Hepatocyte (in vitro differentiated cells): ENCODE measurements at regions not wholly inside any gene's neighbourhood (a gene's known extent, or its start where the extent isn't known, plus 50 kb on each side); places are given as distances from the start of the nearest gene placed in this dataset.

Source experiments
- DNase-seq: peaks from one replicate; pipeline ENCODE4 v3.0.0-alpha.2; 2016; ENCODE audit warnings: low spot score
- H2AFZ ChIP-seq: fragments of 200-600 bp; sonication (generic); 2 replicates; pipeline ENCODE4 v1.6.0; 2016; ENCODE audit warnings: antibody characterized with exemption, mild to moderate bottlenecking
- H3K27ac ChIP-seq: fragments of 200-600 bp; sonication (generic); 2 replicates; pipeline ENCODE4 v1.5.1; 2016; ENCODE audit warnings: mild to moderate bottlenecking
- H3K27me3 ChIP-seq: fragments of 200-600 bp; sonication (generic); 2 replicates; pipeline ENCODE4 v1.6.1; 2016
- H3K36me3 ChIP-seq: fragments of 200-600 bp; sonication (generic); replicated peaks from 2 replicates; pipeline ENCODE4 v1.5.1; 2016; ENCODE audit warnings: low read depth; ENCODE audit not compliant: insufficient read depth
- H3K4me1 ChIP-seq: fragments of 200-600 bp; sonication (generic); 2 replicates; pipeline ENCODE4 v1.5.1; 2016; ENCODE audit warnings: mild to moderate bottlenecking, moderate library complexity; ENCODE audit not compliant: insufficient read depth
- H3K4me2 ChIP-seq: fragments of 200-600 bp; sonication (generic); 2 replicates; pipeline ENCODE4 v1.6.0; 2016
- H3K4me3 ChIP-seq: fragments of 200-600 bp; sonication (generic); 2 replicates; pipeline ENCODE4 v1.5.1; 2016; ENCODE audit warnings: mild to moderate bottlenecking
- H3K79me2 ChIP-seq: fragments of 200-600 bp; sonication (generic); 2 replicates; pipeline ENCODE4 v1.6.0; 2017; ENCODE audit warnings: mild to moderate bottlenecking
- H3K9me2 ChIP-seq: fragments of 200-600 bp; sonication (generic); replicated peaks from 2 replicates; pipeline ENCODE4 v1.6.0; 2017; ENCODE audit warnings: mild to moderate bottlenecking; ENCODE audit not compliant: insufficient read depth
- H3K9me3 ChIP-seq: fragments of 200-600 bp; sonication (generic); 2 replicates; pipeline ENCODE4 v1.5.1; 2016; ENCODE audit warnings: low read depth, mild to moderate bottlenecking
- H4K20me1 ChIP-seq: fragments of 200-600 bp; sonication (generic); 2 replicates; pipeline ENCODE4 v1.6.0; 2016; ENCODE audit warnings: mild to moderate bottlenecking; ENCODE audit not compliant: insufficient read depth, poor library complexity, severe bottlenecking
- EZH2 ChIP-seq: fragments of 200-600 bp; sonication (generic); IDR thresholded peaks from 2 replicates; pipeline ENCODE4 v1.6.1; 2016; ENCODE audit warnings: antibody characterized with exemption, mild to moderate bottlenecking, borderline replicate concordance
- EZH2phosphoT487 ChIP-seq: fragments of 200-600 bp; sonication (generic); IDR thresholded peaks from one replicate; pipeline ENCODE4 v1.6.1; 2018; ENCODE audit warnings: antibody characterized with exemption, mild to moderate bottlenecking, low read depth, moderate library complexity; ENCODE audit not compliant: unreplicated experiment, severe bottlenecking
- whole genome bisulfite sequencing: methylation state at CpG from one replicate; pipeline ENCODE4 v1.1.6; 2016; ENCODE audit warnings: low lambda C conversion rate; ENCODE audit errors: missing lambda C conversion rate; 5-methylcytosine and 5-hydroxymethylcytosine counted together
- TF ChIP-seq, protein P1 (sequence below): fragments of 200-600 bp; sonication (generic); IDR thresholded peaks from 2 replicates; pipeline ENCODE4 v1.5.1; 2016; ENCODE audit warnings: antibody characterized with exemption, mild to moderate bottlenecking; ENCODE audit not compliant: poor library complexity

DNA sequence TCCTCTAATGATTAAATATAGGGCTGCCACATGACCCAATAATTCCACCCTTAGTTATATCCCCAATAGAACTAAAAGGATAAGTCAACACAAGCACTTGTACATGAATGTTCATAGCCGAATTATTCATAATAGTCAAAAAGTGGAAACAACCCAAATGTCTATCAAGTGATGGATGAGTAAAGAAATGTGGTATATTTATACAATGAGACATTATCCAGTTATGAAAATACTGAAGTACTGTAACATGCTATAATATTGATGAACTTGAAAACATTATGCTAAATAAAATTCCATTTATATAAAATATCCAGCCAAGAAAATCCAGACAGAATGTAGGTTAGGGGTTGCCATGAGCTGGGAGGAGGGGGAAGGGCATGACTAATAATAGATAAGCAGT is 436.7 kb upstream of the AADAT start:
- WGBS: 88% methylated on average over 1 of the region's 1 CpG
- no peak overlapping the region for H2AFZ ChIP-seq

DNA sequence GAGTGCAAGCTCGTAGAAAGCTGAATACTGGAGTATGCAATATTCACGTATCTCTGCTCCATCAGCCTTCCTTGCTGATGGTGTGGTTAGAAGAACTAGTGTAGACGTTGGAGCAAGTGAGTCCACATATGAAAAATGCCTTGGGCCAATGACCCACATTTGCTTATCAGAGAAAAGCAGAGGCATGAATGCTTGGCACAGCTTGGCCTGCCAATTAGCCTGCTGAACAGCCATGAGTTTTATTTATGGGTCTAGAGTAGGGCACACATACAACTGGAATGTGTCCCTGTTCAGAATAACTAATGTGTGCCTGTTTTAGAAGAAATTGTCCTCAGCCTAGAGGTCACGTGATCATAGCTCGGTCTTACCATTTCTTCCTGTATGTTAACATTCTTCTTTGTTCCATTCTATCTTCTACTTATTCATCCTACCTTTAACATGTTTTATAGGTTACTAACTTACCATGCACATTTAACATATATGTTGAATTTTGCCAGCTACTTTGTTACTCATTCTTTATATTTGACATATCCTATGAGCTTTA is 432.7 kb upstream of the AADAT start:
- no peak overlapping the region for H3K4me3 ChIP-seq
- no peak overlapping the region for H2AFZ ChIP-seq
- H3K4me2 ChIP-seq: no peak overlapping the region
- no peaks in the 10 kb centered on the region for H4K20me1 ChIP-seq
- H3K36me3 ChIP-seq: no peaks in the 10 kb centered on the region
- H3K4me1 ChIP-seq: no peaks in the 10 kb centered on the region
- no peaks in the 10 kb centered on the region for H3K79me2 ChIP-seq
- WGBS: 84% methylated on average over 5 of the region's 5 CpGs
- no peaks in the 10 kb centered on the region for H3K9me3 ChIP-seq
- no peak overlapping the region for H3K27ac ChIP-seq
- DNase-seq: no peak
- H3K9me2 ChIP-seq: no peaks in the 10 kb centered on the region
- TF ChIP-seq EZH2 (no peak), EZH2phosphoT487 (no peak)
- TF ChIP-seq, protein P1, sequence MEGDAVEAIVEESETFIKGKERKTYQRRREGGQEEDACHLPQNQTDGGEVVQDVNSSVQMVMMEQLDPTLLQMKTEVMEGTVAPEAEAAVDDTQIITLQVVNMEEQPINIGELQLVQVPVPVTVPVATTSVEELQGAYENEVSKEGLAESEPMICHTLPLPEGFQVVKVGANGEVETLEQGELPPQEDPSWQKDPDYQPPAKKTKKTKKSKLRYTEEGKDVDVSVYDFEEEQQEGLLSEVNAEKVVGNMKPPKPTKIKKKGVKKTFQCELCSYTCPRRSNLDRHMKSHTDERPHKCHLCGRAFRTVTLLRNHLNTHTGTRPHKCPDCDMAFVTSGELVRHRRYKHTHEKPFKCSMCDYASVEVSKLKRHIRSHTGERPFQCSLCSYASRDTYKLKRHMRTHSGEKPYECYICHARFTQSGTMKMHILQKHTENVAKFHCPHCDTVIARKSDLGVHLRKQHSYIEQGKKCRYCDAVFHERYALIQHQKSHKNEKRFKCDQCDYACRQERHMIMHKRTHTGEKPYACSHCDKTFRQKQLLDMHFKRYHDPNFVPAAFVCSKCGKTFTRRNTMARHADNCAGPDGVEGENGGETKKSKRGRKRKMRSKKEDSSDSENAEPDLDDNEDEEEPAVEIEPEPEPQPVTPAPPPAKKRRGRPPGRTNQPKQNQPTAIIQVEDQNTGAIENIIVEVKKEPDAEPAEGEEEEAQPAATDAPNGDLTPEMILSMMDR: no peak
- no peaks in the 10 kb centered on the region for H3K27me3 ChIP-seq

More for the DNA sequence above, 436.7 kb upstream of the AADAT start:
- no peaks in the 10 kb centered on the region for H3K36me3 ChIP-seq
- no peaks in the 10 kb centered on the region for H4K20me1 ChIP-seq
- TF ChIP-seq EZH2 (no peak), EZH2phosphoT487 (no peak)
- TF ChIP-seq, protein P1: no peak
- H3K4me1 ChIP-seq: no peaks in the 10 kb centered on the region
- no peaks in the 10 kb centered on the region for H3K9me3 ChIP-seq
- H3K79me2 ChIP-seq: no peaks in the 10 kb centered on the region
- H3K4me3 ChIP-seq: no peak overlapping the region
- no peaks in the 10 kb centered on the region for H3K9me2 ChIP-seq
- no peaks in the 10 kb centered on the region for H3K27me3 ChIP-seq
- no peak for DNase-seq
- no peak overlapping the region for H3K4me2 ChIP-seq
- no peak overlapping the region for H3K27ac ChIP-seq

DNA sequence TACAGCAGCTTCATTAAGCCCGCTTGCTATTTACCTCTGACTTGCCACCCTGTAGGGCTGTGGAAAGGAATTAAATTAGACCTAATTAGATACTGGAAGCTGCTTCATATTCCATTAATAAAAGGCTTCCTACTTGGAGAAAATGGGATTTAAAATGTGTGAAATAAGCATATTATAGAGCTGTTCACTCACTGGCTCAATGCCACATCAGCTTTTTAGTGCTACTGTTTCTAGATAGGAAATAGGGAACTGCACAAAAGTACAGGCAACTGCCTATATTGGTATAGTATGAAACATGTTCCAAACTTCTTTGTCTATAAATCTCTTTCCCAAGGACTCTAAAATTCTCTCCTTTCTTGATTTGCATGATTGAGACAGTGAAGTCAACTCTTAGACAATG is 407.9 kb upstream of the AADAT start:
- no peak overlapping the region for H3K4me2 ChIP-seq
- no peaks in the 10 kb centered on the region for H3K9me3 ChIP-seq
- no peaks in the 10 kb centered on the region for H3K9me2 ChIP-seq
- no peak for TF ChIP-seq EZH2phosphoT487
- no peak for TF ChIP-seq EZH2
- TF ChIP-seq, protein P1: no peak
- H3K79me2 ChIP-seq: no peaks in the 10 kb centered on the region
- no peak for DNase-seq
- H3K4me3 ChIP-seq: no peak overlapping the region
- no peaks in the 10 kb centered on the region for H3K27me3 ChIP-seq
- H4K20me1 ChIP-seq: no peaks in the 10 kb centered on the region
- H3K4me1 ChIP-seq: no peaks in the 10 kb centered on the region
- no peaks in the 10 kb centered on the region for H3K36me3 ChIP-seq
- H2AFZ ChIP-seq: no peak overlapping the region
- no peak overlapping the region for H3K27ac ChIP-seq
- 86% methylated on average over 1 of the region's 1 CpG for WGBS

DNA sequence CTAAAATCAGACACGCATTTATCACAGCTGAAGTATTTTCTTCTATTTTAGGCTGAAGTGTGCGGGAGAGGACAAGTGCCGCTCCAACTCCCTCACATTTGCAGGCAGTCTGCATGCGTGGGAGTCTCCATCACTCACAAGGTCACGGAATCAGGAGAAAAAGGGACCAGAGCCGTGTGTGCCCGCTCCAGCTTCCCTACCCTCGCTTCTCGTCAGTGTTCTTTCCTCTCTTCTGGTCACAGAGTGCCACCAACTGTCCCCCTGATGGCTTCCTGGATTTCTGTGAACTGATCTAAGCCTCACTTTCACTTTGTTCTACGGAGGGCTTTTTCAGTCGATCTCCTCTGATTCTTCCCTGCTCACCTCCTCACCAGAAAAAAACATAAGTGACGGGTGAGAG is 407.4 kb upstream of the AADAT start:
- 79% methylated on average over 12 of the region's 12 CpGs for WGBS
- no peak for DNase-seq
- Histone ChIP-seq H3K27me3 (no peaks in the 10 kb centered on the region), H3K79me2 (no peaks in the 10 kb centered on the region), H3K9me2 (no peaks in the 10 kb centered on the region), H2AFZ (no peak overlapping the region), H3K4me1 (no peaks in the 10 kb centered on the region), H3K27ac (no peak overlapping the region), H4K20me1 (no peaks in the 10 kb centered on the region), H3K9me3 (no peaks in the 10 kb centered on the region), H3K4me3 (no peak overlapping the region), H3K36me3 (no peaks in the 10 kb centered on the region), H3K4me2 (no peak overlapping the region)
- TF ChIP-seq EZH2phosphoT487 (no peak), EZH2 (no peak)
- TF ChIP-seq, protein P1: no peak
